ENCODE measurements at regions not wholly inside any gene's neighbourhood (a gene's known extent, or its start where the extent isn't known, plus 50 kb on each side); places are given as distances from the start of the nearest gene placed in this dataset.

DNA sequence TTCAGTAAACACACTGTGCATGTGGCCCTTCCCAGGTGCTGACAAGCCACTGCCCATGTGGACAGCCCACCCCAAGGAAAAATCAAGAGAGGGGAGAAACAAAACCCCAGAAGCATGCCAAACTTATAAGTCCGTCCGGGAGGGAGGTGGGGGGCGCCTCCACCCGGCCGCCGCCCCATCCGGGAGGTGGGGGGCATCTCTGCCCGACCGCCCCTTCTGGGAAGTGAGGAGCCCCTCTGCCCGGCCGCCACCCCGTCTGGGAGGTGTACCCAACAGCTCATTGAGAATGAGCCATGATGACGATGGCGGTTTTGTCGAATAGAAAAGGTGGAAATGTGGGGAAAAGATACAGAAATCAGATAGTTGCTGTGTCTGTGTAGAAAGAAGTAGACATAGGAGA is 53.8 kb upstream of the C2CD4B start:
- ATAC-seq: no peak

DNA sequence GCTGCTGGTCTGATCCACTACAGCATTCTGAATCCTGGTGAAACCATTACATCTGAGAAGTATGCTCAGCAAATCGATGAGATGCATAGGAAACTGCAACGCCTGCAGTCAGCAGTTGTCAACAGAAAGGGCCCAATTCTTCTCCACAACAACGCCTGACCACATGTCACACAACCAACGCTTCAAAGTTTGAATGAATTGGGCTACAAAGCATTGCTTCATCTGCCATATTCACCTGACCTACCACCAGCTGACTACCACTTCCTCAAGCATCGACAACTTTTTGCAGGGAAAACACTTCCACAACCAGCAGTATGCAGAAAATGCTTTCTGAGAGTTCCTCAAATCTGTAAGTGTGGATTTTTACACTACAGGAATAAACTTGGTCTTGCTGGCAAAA is 54.7 kb upstream of the C2CD4B start:
- Mint-ChIP-seq H3K4me1 (ENCODE audit: low read depth) (no peaks in the 10 kb centered on the region), H3K27me3 (ENCODE audit: low read depth) (peaks cover 3% of the 10 kb centered on the region), H3K36me3 (ENCODE audit: insufficient read depth) (peaks cover 2% of the 10 kb centered on the region), H3K9me3 (peaks cover 11% of the 10 kb centered on the region), H3K4me3 (no peak overlapping the region)
- DNase-seq (no peak), ATAC-seq (no peak)

More for the DNA sequence above, 53.8 kb upstream of the C2CD4B start:
- Mint-ChIP-seq H3K4me3 (no peak overlapping the region), H3K36me3 (ENCODE audit: insufficient read depth) (peaks cover 2% of the 10 kb centered on the region), H3K27me3 (ENCODE audit: low read depth) (peaks cover 3% of the 10 kb centered on the region), H3K9me3 (peaks cover 11% of the 10 kb centered on the region), H3K4me1 (ENCODE audit: low read depth) (no peaks in the 10 kb centered on the region)
- DNase-seq: no peak

DNA sequence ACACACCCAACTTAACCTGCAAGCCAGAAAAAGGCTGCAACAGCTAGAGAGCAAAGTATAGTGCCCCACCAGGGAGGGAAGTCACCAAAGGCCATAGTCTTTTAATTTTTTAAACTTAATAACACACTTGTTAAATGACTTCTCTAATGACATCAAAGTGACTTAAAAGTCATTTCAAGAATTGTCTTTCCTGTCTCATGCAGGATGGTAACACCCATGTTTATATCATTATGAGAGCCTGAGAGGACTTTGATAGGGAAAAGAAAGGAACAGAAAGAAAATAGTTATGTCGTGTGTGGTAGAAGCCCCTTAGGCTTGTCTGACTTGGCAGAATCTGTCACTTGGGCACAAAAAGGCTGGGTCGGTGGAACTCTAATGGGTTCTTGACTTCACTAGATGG is 57.9 kb upstream of the C2CD4B start:
- no peak overlapping the region for H3K4me3 Mint-ChIP-seq
- H3K36me3 Mint-ChIP-seq (ENCODE audit: insufficient read depth): no peaks in the 10 kb centered on the region
- ATAC-seq (no peak), DNase-seq (no peak)
- H3K27me3 Mint-ChIP-seq (ENCODE audit: low read depth): peaks cover 8% of the 10 kb centered on the region
- no peaks in the 10 kb centered on the region for H3K9me3 Mint-ChIP-seq
- no peaks in the 10 kb centered on the region for H3K4me1 Mint-ChIP-seq (ENCODE audit: low read depth)

DNA sequence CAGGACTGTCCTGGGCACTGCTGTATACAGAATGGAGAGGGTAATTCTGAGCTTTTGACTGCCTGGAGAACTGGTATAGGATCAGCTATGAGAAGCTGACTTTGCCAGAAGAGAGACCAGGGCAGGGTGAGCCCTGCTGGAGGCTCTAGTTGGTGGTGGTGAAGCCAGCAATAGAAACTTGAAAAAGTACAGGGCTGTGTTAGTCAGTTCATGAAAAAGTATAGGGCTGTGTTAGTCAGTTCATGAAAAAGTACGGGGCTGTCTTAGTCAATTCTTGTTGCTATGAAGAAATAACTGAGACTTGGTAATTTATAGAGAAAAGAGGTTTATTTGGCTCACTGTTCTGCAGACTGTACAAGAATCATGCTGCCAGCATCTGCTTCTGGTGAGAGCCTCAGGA is 63.5 kb upstream of the C2CD4B start:
- no peak overlapping the region for H3K4me3 Mint-ChIP-seq
- no peaks in the 10 kb centered on the region for H3K36me3 Mint-ChIP-seq (ENCODE audit: insufficient read depth)
- H3K9me3 Mint-ChIP-seq: no peaks in the 10 kb centered on the region
- H3K4me1 Mint-ChIP-seq (ENCODE audit: low read depth): no peaks in the 10 kb centered on the region
- DNase-seq (no peak), ATAC-seq (peak in 1 of 2 donors; percentile 48)
- H3K27me3 Mint-ChIP-seq (ENCODE audit: low read depth): peaks cover 7% of the 10 kb centered on the region

DNA sequence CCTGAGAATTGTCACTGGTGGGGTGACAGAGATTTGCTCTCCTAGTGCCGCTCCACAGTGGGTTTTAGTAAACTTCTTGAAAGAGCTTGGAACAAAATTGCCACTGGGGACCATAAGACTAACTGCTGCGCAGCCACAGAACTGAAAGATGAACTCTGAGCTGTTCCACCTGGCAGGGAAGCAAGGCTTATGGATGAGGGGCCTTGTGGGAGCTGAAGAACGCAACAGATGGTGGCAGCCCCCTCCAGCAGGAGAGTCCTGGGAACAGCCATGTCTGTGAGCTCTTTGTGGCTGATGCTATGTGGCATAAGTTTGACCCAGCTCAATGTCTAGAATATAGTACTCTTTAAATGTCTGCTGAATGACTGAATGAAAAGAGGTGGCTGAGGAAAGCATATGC is 66.8 kb upstream of the C2CD4B start:
- no peaks in the 10 kb centered on the region for H3K36me3 Mint-ChIP-seq (ENCODE audit: insufficient read depth)
- H3K4me3 Mint-ChIP-seq: no peak overlapping the region
- DNase-seq: no peak
- ATAC-seq: no peak
- H3K9me3 Mint-ChIP-seq: no peaks in the 10 kb centered on the region
- H3K27me3 Mint-ChIP-seq (ENCODE audit: low read depth): peaks cover 6% of the 10 kb centered on the region
- no peaks in the 10 kb centered on the region for H3K4me1 Mint-ChIP-seq (ENCODE audit: low read depth)

DNA sequence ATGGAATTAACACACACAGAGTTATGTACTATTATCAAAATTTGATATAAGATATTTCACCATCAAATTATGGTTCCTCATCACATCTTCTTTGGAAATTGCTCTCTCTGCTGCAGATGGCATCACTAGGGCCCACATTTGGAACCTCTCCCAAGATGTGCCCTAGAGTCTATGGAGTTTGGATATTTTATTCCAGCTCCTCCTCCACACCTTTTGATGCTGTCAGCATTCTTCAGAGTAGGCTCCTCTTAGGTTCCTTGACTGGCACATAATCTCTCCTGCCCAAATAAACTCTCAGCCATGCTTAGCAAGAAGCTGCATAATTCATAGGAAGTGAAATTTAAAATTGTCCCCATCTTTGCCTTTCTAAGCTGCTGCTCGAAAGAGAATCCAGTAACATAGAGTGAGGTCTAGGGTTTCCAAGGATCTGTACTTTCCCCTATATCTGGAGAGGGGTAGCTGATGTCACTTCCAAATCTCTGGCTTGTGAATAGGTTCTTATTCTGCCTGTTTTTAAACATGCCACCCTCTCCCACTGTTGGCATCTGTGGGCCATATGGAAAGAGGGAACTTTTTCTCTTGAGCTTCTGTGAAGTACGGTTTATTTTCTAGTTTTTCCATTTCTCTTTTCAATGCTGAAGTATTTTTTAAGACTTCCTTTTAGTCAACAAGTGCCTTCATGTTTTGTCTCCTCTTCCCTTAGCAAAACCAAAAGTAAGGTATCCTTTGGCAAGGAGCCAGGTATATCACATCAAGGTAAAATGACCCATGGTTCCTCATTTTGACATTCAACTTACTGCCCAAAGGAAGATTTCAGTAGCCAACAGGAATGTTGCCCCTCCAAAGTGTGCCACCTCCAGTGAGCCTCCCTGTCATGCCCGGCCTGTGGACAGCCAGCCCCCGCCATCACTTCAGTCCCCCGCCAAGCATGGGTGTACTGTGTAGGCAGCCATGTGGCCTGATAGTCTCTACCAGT is 75.3 kb upstream of the C2CD4B start:
- no peak for ATAC-seq
- Mint-ChIP-seq H3K36me3 (ENCODE audit: insufficient read depth) (no peaks in the 10 kb centered on the region), H3K4me3 (no peak overlapping the region), H3K4me1 (ENCODE audit: low read depth) (no peaks in the 10 kb centered on the region), H3K27me3 (ENCODE audit: low read depth) (peaks cover 5% of the 10 kb centered on the region), H3K9me3 (peaks cover 4% of the 10 kb centered on the region)
- no peak for DNase-seq

DNA sequence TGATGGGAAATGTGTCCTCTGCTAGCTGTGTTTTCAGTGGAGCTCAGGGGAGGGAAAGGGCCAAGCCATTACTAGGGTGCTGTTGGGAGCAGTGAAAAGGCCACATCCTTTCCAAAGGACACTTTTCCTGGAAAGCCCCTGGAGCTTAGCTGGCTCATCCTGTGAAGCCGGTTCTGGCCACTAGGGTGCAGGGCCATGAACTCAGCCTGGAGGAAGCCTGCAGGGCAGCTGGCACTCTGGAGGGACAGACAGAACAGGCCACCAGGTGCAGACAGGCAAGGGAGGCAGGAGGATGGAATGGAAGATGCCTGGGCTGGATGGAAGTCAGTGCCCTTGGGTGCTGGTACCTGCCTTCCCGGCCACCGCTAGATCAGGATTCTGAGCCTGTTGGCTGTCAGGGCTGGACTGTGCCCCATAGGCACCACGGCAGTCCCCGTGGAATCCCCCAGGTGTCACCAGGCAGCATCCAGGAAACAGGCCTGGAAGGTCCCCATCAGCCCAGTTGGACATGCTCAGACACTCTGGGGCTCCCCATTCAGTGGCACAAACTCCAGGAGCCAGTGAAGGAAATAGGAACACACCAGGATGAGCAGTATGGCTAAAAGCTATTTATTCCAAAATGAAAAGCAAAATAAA is 76.2 kb upstream of the C2CD4B start:
- ATAC-seq: no peak
- Mint-ChIP-seq H3K4me1 (ENCODE audit: low read depth) (no peaks in the 10 kb centered on the region), H3K9me3 (peaks cover 4% of the 10 kb centered on the region), H3K27me3 (ENCODE audit: low read depth) (peaks cover 5% of the 10 kb centered on the region), H3K4me3 (no peak overlapping the region), H3K36me3 (ENCODE audit: insufficient read depth) (no peaks in the 10 kb centered on the region)
- no peak for DNase-seq

DNA sequence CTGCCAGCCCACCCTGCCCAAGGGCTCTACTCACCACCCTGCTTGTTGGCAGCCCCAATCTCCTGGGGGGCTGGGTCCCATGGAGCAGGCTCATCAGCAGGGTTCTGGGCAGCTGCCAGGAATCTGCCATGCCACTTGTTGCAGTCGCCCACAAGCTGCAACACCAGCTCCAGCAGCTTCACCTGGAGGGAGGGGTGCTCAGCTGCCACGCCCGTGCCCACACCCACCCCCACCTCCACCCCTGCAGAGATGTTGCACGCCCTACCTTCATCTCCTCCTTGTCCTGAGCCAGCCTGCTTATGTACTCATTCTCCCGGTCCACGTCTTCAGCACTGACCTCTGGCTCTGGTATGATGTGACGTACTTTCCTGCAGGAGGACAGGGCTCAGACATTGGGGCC is 77.9 kb upstream of the C2CD4B start:
- Mint-ChIP-seq H3K27me3 (ENCODE audit: low read depth) (peaks cover 5% of the 10 kb centered on the region), H3K4me1 (ENCODE audit: low read depth) (no peaks in the 10 kb centered on the region), H3K4me3 (no peak overlapping the region), H3K9me3 (peaks cover 2% of the 10 kb centered on the region), H3K36me3 (ENCODE audit: insufficient read depth) (no peaks in the 10 kb centered on the region)
- ATAC-seq: no peak
- no peak for DNase-seq

DNA sequence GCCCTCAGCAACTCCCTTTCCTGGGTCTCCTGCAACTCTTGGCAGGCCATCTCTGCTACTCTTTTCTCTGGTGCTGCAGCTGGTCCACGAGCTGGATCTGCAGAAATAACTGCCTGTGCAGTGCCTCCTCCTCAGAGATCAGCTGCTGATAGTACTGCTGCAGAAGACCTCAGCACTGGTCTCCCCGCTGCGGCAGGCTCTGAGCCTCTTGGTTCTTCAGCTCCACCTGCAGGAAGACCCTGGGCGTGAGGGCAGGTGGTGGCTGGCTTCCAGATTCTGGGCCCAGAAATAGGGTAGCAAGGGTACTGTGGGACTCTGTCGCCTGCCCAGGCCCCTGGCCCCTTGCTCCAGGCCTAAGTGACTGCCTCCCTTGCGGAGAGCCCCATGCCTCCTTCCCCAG is 79.7 kb upstream of the C2CD4B start:
- Mint-ChIP-seq H3K27me3 (ENCODE audit: low read depth) (peaks cover 5% of the 10 kb centered on the region), H3K9me3 (no peaks in the 10 kb centered on the region), H3K4me1 (ENCODE audit: low read depth) (no peaks in the 10 kb centered on the region), H3K4me3 (no peak overlapping the region), H3K36me3 (ENCODE audit: insufficient read depth) (no peaks in the 10 kb centered on the region)
- DNase-seq (no peak), ATAC-seq (no peak)

DNA sequence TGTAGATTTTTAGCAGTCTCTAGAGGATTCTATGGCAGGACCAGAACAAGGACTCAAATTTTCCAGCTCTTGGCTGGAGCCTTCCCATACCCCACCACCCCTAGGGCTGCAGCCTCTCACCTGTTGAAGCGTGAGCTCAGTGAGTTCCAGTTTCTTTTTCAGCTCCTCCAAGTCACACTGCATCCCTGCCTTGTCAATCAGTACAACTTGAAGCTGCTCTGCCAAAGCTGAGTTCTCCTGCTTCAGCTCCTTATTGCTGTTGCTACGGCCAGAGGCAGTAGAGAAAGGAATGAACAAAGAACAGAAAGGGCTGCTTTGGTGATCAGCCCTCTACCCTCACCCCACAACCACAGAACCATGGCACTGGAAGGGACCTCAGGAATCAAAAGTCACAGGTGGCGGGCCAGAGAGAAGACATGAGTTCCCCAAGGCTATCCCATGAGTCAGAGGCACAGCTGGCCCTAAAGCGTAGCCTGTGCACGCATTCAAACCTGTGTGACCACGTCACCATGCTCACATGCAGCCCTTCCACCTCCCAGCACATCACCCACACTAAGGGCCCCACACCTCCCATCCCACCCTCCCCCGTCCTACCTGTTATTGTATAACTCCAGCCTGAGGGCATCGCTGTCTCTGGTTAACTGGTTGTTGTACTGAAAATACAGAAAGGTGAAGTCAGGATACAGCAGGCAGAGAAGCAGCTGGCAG is 83.3 kb upstream of the C2CD4B start:
- Mint-ChIP-seq H3K27me3 (ENCODE audit: low read depth) (peaks cover 6% of the 10 kb centered on the region), H3K9me3 (no peaks in the 10 kb centered on the region), H3K36me3 (ENCODE audit: insufficient read depth) (no peaks in the 10 kb centered on the region), H3K4me3 (no peak overlapping the region), H3K4me1 (ENCODE audit: low read depth) (no peaks in the 10 kb centered on the region)
- ATAC-seq (no peak), DNase-seq (no peak)

DNA sequence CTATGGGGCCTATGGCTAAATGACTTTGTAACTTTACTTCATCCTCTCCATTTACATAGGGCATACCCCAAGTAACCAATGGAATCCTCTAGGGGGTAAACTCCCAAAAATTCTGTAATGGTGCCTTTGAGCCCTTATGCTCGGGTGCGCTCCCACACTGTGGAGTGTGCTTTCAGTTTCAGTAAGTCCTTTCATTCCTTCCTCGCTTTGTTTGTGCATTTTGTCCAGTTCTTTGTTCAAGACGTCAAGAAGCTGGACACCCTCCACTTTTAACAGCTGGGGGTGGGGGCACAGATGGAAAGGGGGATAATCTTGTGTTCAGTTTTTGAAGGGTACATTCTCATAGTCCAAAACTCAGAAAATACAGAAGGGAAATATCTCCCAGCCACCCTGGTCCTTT is 84.4 kb upstream of the C2CD4B start:
- no peaks in the 10 kb centered on the region for H3K36me3 Mint-ChIP-seq (ENCODE audit: insufficient read depth)
- H3K4me3 Mint-ChIP-seq: no peak overlapping the region
- H3K27me3 Mint-ChIP-seq (ENCODE audit: low read depth): peaks cover 11% of the 10 kb centered on the region
- H3K4me1 Mint-ChIP-seq (ENCODE audit: low read depth): no peaks in the 10 kb centered on the region
- H3K9me3 Mint-ChIP-seq: no peaks in the 10 kb centered on the region
- ATAC-seq (no peak), DNase-seq (no peak)

DNA sequence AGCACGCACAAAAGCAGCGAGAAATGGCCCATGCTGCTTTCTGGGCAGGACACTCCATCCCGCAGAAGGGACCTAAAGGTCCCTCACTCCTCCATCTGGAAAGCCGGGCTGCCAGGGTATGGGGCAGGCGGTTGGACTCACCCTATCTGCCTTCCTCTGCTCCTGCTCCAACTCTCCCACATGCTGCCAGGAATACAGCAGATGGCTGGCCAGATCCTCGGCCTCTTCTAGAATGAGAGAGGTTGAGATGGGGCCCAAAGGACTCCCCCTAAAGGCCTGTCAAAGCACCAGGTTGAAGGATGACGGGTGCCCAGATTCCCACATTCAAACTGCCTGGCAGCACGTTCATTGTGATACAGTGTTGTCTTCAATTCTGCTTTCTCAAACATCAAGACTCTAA is 85.1 kb upstream of the C2CD4B start:
- Mint-ChIP-seq H3K4me3 (no peak overlapping the region), H3K9me3 (no peaks in the 10 kb centered on the region), H3K4me1 (ENCODE audit: low read depth) (no peaks in the 10 kb centered on the region), H3K27me3 (ENCODE audit: low read depth) (peaks cover 16% of the 10 kb centered on the region), H3K36me3 (ENCODE audit: insufficient read depth) (no peaks in the 10 kb centered on the region)
- no peak for DNase-seq
- no peak for ATAC-seq

DNA sequence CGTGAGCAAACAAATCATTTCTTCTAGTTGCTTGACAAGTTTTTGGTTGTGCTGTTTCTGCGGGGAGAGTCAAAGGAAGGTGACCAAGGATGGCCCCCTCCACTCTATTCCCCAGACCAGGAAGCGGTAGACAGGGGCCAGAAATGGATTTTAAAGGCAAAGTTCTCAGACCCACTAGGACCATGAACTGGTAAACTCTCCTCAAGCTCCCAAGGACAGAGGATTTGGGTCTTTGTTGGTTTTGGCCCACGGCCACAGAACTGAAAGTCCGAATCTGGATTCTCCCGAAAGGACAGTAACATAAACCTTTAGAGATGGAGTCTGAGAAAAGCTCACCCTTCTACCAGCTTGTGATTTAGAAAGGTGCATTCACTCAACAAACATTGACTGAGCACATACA is 85.9 kb upstream of the C2CD4B start:
- no peak for DNase-seq
- no peaks in the 10 kb centered on the region for H3K4me1 Mint-ChIP-seq (ENCODE audit: low read depth)
- H3K4me3 Mint-ChIP-seq: no peak overlapping the region
- H3K36me3 Mint-ChIP-seq (ENCODE audit: insufficient read depth): no peaks in the 10 kb centered on the region
- no peaks in the 10 kb centered on the region for H3K9me3 Mint-ChIP-seq
- H3K27me3 Mint-ChIP-seq (ENCODE audit: low read depth): peaks cover 19% of the 10 kb centered on the region
- ATAC-seq: no peak

DNA sequence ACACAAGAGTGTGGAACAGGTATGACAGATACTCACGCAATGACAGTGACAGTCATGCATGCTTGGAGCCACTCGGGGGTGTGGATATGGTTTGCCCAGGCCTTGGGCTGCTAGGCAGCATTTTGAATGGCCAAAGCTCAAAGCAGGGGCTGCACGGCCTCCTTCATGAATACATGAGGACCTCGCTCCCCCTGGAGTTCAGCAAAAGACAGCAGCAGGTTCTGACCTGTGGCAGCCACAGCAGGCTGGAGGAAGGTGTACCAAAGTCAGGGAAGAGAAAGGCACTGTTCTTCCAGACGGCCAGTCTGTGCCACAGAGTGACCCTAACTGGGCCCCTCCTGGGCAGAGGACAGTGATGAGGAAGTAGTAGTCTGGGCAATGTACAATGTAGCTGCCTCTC is 88.2 kb upstream of the C2CD4B start:
- Mint-ChIP-seq H3K27me3 (ENCODE audit: low read depth) (peaks cover 16% of the 10 kb centered on the region), H3K4me1 (ENCODE audit: low read depth) (no peaks in the 10 kb centered on the region), H3K4me3 (no peak overlapping the region), H3K36me3 (ENCODE audit: insufficient read depth) (no peaks in the 10 kb centered on the region), H3K9me3 (no peaks in the 10 kb centered on the region)
- ATAC-seq: no peak
- DNase-seq: no peak

All from activated T-cell treated with anti-CD3 and anti-CD28 coated beads, Interleukin-2, amount 50 U/mL, for 4 hours (primary cell).